A549 (cell line): ENCODE measurements at regions not wholly inside any gene's neighbourhood (a gene's known extent, or its start where the extent isn't known, plus 50 kb on each side); places are given as distances from the start of the nearest gene placed in this dataset.
"Not testable (repeated sequence)": the region's sequence is repeated elsewhere in the genome, so short reads cannot be mapped to it uniquely, and the experiment has no call there.

ENCODE experiments used
- ATAC-seq, 2 experiments: fragments of 200-7000 bp in 1 of 2; fragments of >200 bp in 1 of 2; cut with Nextera tagmentation in 1 of 2; cut with Tn5 transposase in 1 of 2; 3 replicates each; pipeline versions ENCODE4 v1.8.0 to v1.9.1; 2018 to 2020; ENCODE audit warnings: mild to moderate bottlenecking in 1 of 2, moderate library complexity in 1 of 2
- CTCF ChIA-PET: fragments of 300-600 bp; sonication (Branson Sonifier 250); formaldehyde crosslinking; extraction: SDS; loops from one replicate; lab custom pipeline; 2021; ENCODE audit warnings: antibody characterized with exemption, inconsistent platforms; lab: Yijun Ruan, JAX
- POLR2A ChIA-PET: fragments of 350-600 bp; formaldehyde crosslinking; extraction: SDS; loops from one replicate; lab custom pipeline; 2021; ENCODE audit warnings: antibody characterized with exemption, inconsistent platforms; lab: Yijun Ruan, JAX
- DNase-seq, 2 experiments: peaks; one replicate each; pipeline versions ENCODE4 v3.0.0 to v3.0.0-alpha.2; 2011 to 2016; ENCODE audit warnings: low read depth in 1 of 2, low spot score in 1 of 2
- FAIRE-seq: peaks from 2 replicates; lab custom pipeline; 2011; peaks lifted over from hg19 to GRCh38; lab: Jason Lieb, UNC
- H3K27ac ChIP-seq, 2 experiments: fragments of >200 bp; sonication (Bioruptor Twin); formaldehyde crosslinking; 3 replicates each; pipeline ENCODE4 v1.5.1; 2016 to 2017
- H3K4me1 ChIP-seq: fragments of >200 bp; sonication (Bioruptor Twin); formaldehyde crosslinking; 3 replicates; pipeline ENCODE4 v1.6.1; 2016
- H3K4me2 ChIP-seq: fragments of >200 bp; sonication (Bioruptor Twin); formaldehyde crosslinking; 3 replicates; pipeline ENCODE4 v1.6.1; 2016
- H3K4me3 ChIP-seq: fragments of >200 bp; sonication (Bioruptor Twin); formaldehyde crosslinking; 3 replicates; pipeline ENCODE4 v1.5.1; 2016
- H3K9me3 ChIP-seq: fragments of >200 bp; sonication (Bioruptor Twin); formaldehyde crosslinking; 3 replicates; pipeline ENCODE4 v1.6.1; 2016
- BCL3 ChIP-seq: fragments of >200 bp; sonication (Bioruptor Twin); formaldehyde crosslinking; IDR thresholded peaks from 3 replicates; pipeline ENCODE4 v1.6.1; 2016
- BHLHE40 ChIP-seq: IDR thresholded peaks from 2 replicates; pipeline ENCODE4 v1.6.1; 2012; ENCODE audit warnings: low read depth, low read length, inconsistent platforms
- CBX2 ChIP-seq: fragments of 200-600 bp; sonication (generic); IDR thresholded peaks from 2 replicates; pipeline ENCODE4 v1.6.1; 2016; ENCODE audit warnings: low read depth, mild to moderate bottlenecking, borderline replicate concordance
- CHD4 ChIP-seq: fragments of 200-600 bp; sonication (generic); IDR thresholded peaks from 2 replicates; pipeline ENCODE4 v1.6.1; 2016; ENCODE audit warnings: antibody characterized with exemption, mild to moderate bottlenecking, borderline replicate concordance
- EHF ChIP-seq: fragments of 250-450 bp; sonication (Bioruptor Pico); IDR thresholded peaks from 2 replicates; pipeline ENCODE4 v1.5.0; 2020; ENCODE audit warnings: mild to moderate bottlenecking
- ESRRA ChIP-seq: fragments of 150-350 bp; IDR thresholded peaks from 2 replicates; pipeline ENCODE4 v1.6.1; 2014; ENCODE audit warnings: mild to moderate bottlenecking, low read length, borderline replicate concordance
- FOSL2 ChIP-seq, 2 experiments: fragments of 450-650 bp in 1 of 2; fragments of >200 bp in 1 of 2; sonication (Bioruptor Twin) in 1 of 2; formaldehyde crosslinking; IDR thresholded peaks; 2 replicates each; pipeline versions ENCODE4 v1.5.0 to v1.6.1; 2016 to 2020; ENCODE audit warnings: mild to moderate bottlenecking in 1 of 2, moderate library complexity in 1 of 2
- HDAC2 ChIP-seq: fragments of 200-600 bp; sonication (generic); IDR thresholded peaks from 2 replicates; pipeline ENCODE4 v1.6.1; 2016
- HEYL ChIP-seq: fragments of 250-450 bp; sonication (Bioruptor Pico); IDR thresholded peaks from 2 replicates; pipeline ENCODE4 v1.8.0; 2021; ENCODE audit warnings: mild to moderate bottlenecking, moderate library complexity
- HMGXB4 ChIP-seq: fragments of 250-450 bp; sonication (Bioruptor Pico); IDR thresholded peaks from 2 replicates; pipeline ENCODE4 v1.5.0; 2021; ENCODE audit warnings: mild to moderate bottlenecking, moderate library complexity, borderline replicate concordance
- HOXB13 ChIP-seq: fragments of 250-450 bp; sonication (Bioruptor Pico); IDR thresholded peaks from 2 replicates; pipeline ENCODE4 v1.5.0; 2020; ENCODE audit warnings: low read depth, mild to moderate bottlenecking, moderate library complexity
- KDM1A ChIP-seq: fragments of 200-600 bp; sonication (generic); IDR thresholded peaks from 2 replicates; pipeline ENCODE4 v1.6.1; 2016; ENCODE audit warnings: low read depth, mild to moderate bottlenecking
- KDM5A ChIP-seq: fragments of 200-600 bp; sonication (generic); IDR thresholded peaks from 2 replicates; pipeline ENCODE4 v1.6.1; 2016; ENCODE audit warnings: antibody characterized with exemption, mild to moderate bottlenecking
- MAZ ChIP-seq: fragments of 150-350 bp; IDR thresholded peaks from 2 replicates; pipeline ENCODE4 v1.6.1; 2014; ENCODE audit warnings: antibody characterized with exemption, low read depth, low read length, borderline replicate concordance
- MYC ChIP-seq: IDR thresholded peaks from 2 replicates; pipeline ENCODE4 v1.6.1; 2012; ENCODE audit warnings: mild to moderate bottlenecking, inconsistent platforms, low read length, improper control_type of control experiment, borderline replicate concordance
- NFE2L2 ChIP-seq: fragments of 150-350 bp; conservative IDR thresholded peaks from 2 replicates; pipeline ENCODE4 v1.6.1; 2014; ENCODE audit warnings: low read length
- NPAS2 ChIP-seq: fragments of 250-450 bp; sonication (Bioruptor Pico); IDR thresholded peaks from 2 replicates; pipeline ENCODE4 v1.8.0; 2022; ENCODE audit warnings: mild to moderate bottlenecking, moderate library complexity, borderline replicate concordance
- RAD21 ChIP-seq, 2 experiments: fragments of >200 bp in 1 of 2; sonication (Bioruptor Twin) in 1 of 2; formaldehyde crosslinking in 1 of 2; IDR thresholded peaks in 1 of 2; conservative IDR thresholded peaks in 1 of 2; 2 replicates in 1 of 2; 3 replicates in 1 of 2; pipeline ENCODE4 v1.6.1; 2012 to 2018; ENCODE audit warnings: inconsistent platforms in 1 of 2
- SREBF2 ChIP-seq: fragments of 450-650 bp; IDR thresholded peaks from 2 replicates; pipeline ENCODE4 v1.6.1; 2014; ENCODE audit warnings: mild to moderate bottlenecking, moderate library complexity
- TFCP2L1 ChIP-seq: fragments of 250-450 bp; sonication (Bioruptor Pico); IDR thresholded peaks from 2 replicates; pipeline ENCODE4 v1.5.0; 2021; ENCODE audit warnings: mild to moderate bottlenecking
- USF2 ChIP-seq: fragments of 450-650 bp; IDR thresholded peaks from 2 replicates; pipeline ENCODE4 v1.6.1; 2014; ENCODE audit warnings: antibody characterized with exemption
- ZC3H11A ChIP-seq: fragments of 450-650 bp; IDR thresholded peaks from 2 replicates; pipeline ENCODE4 v1.6.1; 2014; ENCODE audit warnings: antibody characterized with exemption, mild to moderate bottlenecking
- ZNF302 ChIP-seq: fragments of 250-450 bp; sonication (Bioruptor Pico); IDR thresholded peaks from 2 replicates; pipeline ENCODE4 v1.9.0; 2021; ENCODE audit warnings: inconsistent platforms, mild to moderate bottlenecking, moderate library complexity
- WGBS: methylation state at CpG from one replicate; pipeline ENCODE4 v1.1.6; 2017; ENCODE audit errors: missing lambda C conversion rate; 5-methylcytosine and 5-hydroxymethylcytosine counted together
- TF ChIP-seq, protein P1 (sequence below): fragments of >200 bp; sonication (Bioruptor Twin); formaldehyde crosslinking; IDR thresholded peaks from 3 replicates; pipeline ENCODE4 v1.5.1; 2016
- TF ChIP-seq, protein P2 (sequence below): IDR thresholded peaks from 2 replicates; pipeline ENCODE4 v1.6.1; 2012
- TF ChIP-seq, protein P3 (sequence below): IDR thresholded peaks from 2 replicates; pipeline ENCODE4 v1.6.1; 2012; ENCODE audit warnings: low read depth, borderline replicate concordance

GRCh38 chrX:84267432-84267831, 79.4 kb upstream of the RPS6KA6 start:
- WGBS: 6% methylated on average over 6 of the region's 9 CpGs
- DNase-seq, H3K9me3 ChIP-seq, H3K4me3 ChIP-seq, H3K27ac ChIP-seq, H3K4me1 ChIP-seq, POLR2A ChIA-PET, H3K4me2 ChIP-seq, ATAC-seq, FAIRE-seq, CTCF ChIA-PET: not testable (repeated sequence)

- Histone ChIP-seq H3K4me1 (no peaks in the 10 kb centered on the region), H3K27ac (no peak overlapping the region), H3K4me2 (no peak overlapping the region), H3K9me3 (no peaks in the 10 kb centered on the region), H3K4me3 (no peak overlapping the region)
- ChIA-PET POLR2A (no interaction called here), CTCF (no interaction called here)
- FAIRE-seq (no peak), DNase-seq (no peak), ATAC-seq (no peak)
- TF ChIP-seq ESRRA: no peak
- no peak for TF ChIP-seq CHD4
- TF ChIP-seq HEYL: no peak
- TF ChIP-seq HDAC2: no peak
- TF ChIP-seq, protein P1, sequence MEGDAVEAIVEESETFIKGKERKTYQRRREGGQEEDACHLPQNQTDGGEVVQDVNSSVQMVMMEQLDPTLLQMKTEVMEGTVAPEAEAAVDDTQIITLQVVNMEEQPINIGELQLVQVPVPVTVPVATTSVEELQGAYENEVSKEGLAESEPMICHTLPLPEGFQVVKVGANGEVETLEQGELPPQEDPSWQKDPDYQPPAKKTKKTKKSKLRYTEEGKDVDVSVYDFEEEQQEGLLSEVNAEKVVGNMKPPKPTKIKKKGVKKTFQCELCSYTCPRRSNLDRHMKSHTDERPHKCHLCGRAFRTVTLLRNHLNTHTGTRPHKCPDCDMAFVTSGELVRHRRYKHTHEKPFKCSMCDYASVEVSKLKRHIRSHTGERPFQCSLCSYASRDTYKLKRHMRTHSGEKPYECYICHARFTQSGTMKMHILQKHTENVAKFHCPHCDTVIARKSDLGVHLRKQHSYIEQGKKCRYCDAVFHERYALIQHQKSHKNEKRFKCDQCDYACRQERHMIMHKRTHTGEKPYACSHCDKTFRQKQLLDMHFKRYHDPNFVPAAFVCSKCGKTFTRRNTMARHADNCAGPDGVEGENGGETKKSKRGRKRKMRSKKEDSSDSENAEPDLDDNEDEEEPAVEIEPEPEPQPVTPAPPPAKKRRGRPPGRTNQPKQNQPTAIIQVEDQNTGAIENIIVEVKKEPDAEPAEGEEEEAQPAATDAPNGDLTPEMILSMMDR: no peak
- TF ChIP-seq FOSL2 (IDR thresholded peaks at IDR 0.05): no peak
- no peak for TF ChIP-seq FOSL2 (CRISPR knock-in tag; IDR thresholded peaks at IDR 0.05)
- no peak for TF ChIP-seq ZC3H11A
- TF ChIP-seq USF2: no peak
- TF ChIP-seq, protein P2, sequence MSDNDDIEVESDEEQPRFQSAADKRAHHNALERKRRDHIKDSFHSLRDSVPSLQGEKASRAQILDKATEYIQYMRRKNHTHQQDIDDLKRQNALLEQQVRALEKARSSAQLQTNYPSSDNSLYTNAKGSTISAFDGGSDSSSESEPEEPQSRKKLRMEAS: no peak
- TF ChIP-seq CBX2: no peak
- TF ChIP-seq, protein P3, sequence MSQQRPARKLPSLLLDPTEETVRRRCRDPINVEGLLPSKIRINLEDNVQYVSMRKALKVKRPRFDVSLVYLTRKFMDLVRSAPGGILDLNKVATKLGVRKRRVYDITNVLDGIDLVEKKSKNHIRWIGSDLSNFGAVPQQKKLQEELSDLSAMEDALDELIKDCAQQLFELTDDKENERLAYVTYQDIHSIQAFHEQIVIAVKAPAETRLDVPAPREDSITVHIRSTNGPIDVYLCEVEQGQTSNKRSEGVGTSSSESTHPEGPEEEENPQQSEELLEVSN: no peak
- TF ChIP-seq MYC: no peak
- TF ChIP-seq MAZ: no peak
- TF ChIP-seq KDM1A: no peak
- TF ChIP-seq TFCP2L1 (CRISPR knock-in tag): no peak
- no peak for TF ChIP-seq RAD21 (conservative IDR thresholded peaks at IDR 0.05 in 1 of 2, IDR thresholded peaks at IDR 0.05 in 1 of 2)
- TF ChIP-seq HOXB13 (CRISPR knock-in tag): no peak
- no peak for TF ChIP-seq BHLHE40
Observed at GRCh38 chrX:84259868-84260267, 71.9 kb upstream of the RPS6KA6 start.

DNA sequence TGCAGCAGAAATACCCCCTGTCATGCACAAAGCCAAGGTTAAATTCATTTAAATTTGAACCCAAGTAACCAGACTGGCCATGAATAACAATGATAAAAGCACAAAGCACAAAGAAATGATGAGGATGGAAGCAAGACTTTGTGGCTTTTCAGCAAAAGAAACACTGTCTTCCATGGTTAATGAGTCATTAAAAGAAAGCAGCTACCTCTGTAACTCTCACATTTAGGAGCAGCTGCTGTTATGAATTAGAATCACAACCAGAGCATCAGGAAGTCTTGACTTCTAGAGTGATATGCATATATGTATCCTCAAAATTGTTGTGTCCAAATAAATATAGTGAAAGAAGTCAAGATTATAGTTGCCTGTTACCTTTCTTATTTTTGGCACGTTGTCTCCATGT, 70.7 kb upstream of the RPS6KA6 start:
- Histone ChIP-seq H3K27ac (no peak overlapping the region), H3K9me3 (no peaks in the 10 kb centered on the region), H3K4me3 (no peak overlapping the region), H3K4me1 (no peaks in the 10 kb centered on the region), H3K4me2 (no peak overlapping the region)
- no peak for ATAC-seq
- 4% methylated on average over 1 of the region's 1 CpG for WGBS
- no peak for DNase-seq
- CTCF ChIA-PET: no interaction called here
- POLR2A ChIA-PET: no interaction called here
- peak; percentile 72 for FAIRE-seq
- TF ChIP-seq SREBF2 (no peak), NFE2L2 (no peak), ZNF302 (CRISPR knock-in tag) (no peak), MYC (no peak), MAZ (no peak), NPAS2 (no peak), FOSL2 (IDR thresholded peaks at IDR 0.05) (no peak), FOSL2 (CRISPR knock-in tag; IDR thresholded peaks at IDR 0.05) (no peak), KDM5A (no peak), HMGXB4 (CRISPR knock-in tag) (no peak), CHD4 (no peak), BCL3 (no peak), ZC3H11A (no peak), USF2 (no peak), BHLHE40 (no peak), EHF (CRISPR knock-in tag) (no peak)
- TF ChIP-seq, protein P2: no peak
